A172 (cell line): ENCODE measurements at regions not wholly inside any gene's neighbourhood (a gene's known extent, or its start where the extent isn't known, plus 50 kb on each side); places are given as distances from the start of the nearest gene placed in this dataset.
A peak's percentile ranks its signal among the peaks of the same experiment; 100 is the strongest.

ENCODE experiments used
- DNase-seq: peaks from one replicate; pipeline ENCODE4 v3.0.0-alpha.2; 2015; ENCODE audit warnings: low spot score

DNA sequence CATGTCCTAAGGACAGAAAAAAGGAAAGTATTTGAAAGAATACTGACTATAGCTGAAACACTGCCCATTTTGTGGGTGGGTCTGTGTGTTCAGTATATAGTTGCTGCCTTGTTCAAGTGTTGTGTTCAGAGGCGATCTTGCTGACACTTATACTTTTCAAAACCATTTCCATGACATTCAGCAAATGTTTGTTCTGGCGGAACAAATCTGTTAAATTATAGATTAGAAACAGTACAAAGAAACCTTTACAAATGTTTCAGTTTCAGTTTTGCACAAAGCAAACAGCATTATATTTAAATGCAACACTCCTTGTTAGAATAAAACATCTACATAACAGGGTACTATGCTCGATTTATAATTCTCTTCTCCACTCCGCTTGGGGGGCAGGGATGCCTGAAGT is 2276.3 kb downstream of the MAT2B start:
- no peak for DNase-seq

DNA sequence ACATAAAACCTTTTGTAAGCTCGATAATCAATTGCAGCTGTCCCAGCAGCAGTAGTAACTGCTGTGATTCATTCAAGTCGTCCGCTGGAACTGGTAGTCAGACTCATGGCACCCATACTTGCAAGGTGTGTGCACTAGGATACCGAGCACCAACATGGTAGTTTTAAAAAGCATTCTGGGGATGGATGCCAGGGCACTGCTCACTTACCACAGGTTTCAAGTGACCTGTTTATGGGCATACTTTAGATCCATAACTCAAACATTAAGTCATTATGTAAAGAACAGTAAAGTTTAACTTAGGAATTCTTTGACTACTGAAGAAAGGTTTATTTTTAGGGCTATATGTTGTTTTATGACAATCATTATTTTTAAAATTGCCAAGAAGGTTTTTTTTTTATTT is 2277.6 kb downstream of the MAT2B start:
- DNase-seq: no peak

DNA sequence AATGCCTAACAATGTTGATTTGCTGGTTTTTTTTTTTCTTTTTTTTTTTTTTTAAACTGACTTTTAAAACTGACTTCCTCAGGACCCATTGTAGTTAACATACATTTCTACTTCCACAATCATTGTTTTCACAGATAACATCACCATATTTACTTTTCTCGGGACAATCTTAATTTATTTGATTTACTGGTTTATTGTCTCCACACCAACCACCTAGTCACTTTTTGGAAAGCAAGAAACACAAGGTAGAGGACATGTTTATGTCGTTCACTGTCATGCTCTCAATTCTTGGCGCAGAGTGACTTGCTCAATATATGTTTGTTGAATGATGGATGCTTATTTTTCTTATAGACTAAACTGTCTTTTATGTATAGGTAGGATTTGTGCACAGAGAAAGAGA is 2280.7 kb downstream of the MAT2B start:
- DNase-seq: no peak

DNA sequence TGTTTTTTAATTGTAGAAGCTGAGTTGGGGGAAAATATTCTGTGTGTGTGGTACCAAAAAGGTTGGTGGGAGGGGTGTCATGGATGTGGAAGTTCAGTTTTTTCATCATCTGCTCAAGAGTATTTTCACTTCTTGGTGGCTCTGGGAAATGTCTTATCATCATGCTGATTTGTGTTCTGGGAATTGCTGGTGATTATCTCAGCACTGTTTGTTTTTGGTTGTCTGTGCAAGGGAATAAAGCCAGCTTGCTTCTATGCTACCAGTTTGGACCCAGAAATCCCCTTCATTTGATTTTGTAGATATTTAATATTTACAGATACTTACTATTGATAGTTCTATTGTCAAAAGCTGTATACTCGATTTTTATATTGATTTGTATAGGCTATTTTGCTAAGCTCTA is 2289.7 kb downstream of the MAT2B start:
- DNase-seq: no peak

DNA sequence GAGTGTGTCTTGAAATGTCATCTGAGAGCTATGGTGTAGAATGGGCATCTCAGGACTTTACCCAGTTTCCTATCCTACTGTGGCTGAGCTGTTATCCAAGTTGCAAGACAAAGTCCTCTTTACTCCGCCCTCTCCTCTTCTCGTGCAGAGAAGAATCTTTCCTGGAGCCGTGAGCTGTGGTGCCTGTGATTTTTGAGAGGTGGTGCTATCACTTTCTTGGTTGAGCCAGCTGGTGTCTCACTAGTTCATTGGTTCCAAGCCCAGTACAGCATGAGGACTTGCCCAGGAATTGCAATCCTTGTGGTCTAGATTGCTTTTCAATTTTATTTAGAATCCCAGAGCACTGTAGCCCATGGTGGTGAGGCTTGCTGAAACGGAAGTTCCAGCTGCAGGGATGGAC is 2300.3 kb downstream of the MAT2B start:
- DNase-seq: peak; percentile 4

DNA sequence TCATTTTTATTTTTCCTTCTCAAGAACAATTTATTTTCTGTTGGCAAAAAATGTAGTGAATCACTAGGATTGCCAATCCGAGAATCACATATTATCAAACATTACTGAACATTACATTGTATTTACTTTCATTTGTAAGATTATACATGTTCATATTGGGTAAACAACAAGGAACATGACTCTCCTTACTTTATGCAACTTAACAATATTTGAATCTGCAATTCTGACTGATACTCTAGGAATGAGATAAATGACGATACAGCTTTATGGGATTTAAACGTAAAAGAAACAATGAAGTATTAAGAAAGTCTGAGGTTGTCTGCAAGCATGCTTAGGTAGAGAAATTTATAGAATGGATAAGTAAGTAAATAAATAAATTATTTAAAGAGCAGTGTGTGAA is 2302.9 kb downstream of the MAT2B start:
- DNase-seq: no peak

DNA sequence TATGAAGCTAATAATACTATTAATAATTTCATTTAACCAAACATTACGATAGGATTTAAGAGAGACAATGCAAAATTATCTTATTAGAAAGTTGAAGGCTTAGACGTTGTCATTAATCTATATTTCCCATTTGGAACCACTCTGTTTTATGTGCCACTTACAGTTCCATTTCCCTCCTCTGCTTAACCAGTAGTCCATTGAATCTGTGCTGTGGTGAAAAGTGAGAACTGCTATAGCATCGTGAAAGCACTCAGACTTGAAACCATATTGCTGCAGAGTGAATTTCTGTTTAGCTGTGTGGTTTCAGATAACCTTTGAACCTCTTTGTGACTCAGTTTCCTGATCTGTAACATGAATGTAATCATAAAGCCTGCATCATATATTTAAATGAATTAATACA is 2304.5 kb downstream of the MAT2B start:
- no peak for DNase-seq

DNA sequence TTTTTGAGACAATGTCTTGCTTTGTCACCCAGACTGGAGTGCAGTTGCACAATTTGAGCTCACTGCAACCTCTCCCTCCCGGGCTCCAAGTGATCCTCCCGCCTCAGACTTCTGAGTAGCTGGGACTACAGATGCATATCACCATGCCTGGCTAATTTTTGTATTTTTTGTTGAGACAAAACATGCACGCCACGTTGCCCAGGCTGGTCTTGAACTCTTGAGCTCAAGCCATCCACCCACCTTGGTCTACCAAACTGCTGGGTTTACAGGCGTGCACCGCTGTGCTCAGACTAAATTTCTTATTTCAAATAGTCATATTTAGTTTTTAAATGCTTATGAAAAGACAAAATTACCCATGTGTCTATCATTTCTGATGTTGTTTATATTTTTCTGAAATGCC is 2324.1 kb downstream of the MAT2B start:
- DNase-seq: no peak

DNA sequence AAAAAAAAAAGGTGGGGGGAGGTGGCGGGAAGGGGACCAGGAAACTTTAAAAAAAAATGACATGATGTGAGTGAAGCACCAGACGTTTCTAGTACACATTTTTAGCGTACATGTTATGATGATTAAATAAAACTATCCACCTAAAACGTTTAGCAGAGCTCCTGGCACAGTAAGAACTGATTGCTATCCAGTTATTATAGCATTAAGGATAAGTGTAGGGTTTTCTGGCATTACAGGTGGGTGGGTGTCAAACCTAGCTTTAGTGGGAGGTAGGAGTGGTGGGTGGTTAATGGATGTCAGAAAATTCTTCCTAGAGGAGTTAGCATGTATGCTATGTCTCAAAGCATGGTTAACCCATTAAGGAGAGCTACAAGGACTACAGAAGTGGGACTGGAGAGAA is 2329.5 kb downstream of the MAT2B start:
- DNase-seq: no peak

DNA sequence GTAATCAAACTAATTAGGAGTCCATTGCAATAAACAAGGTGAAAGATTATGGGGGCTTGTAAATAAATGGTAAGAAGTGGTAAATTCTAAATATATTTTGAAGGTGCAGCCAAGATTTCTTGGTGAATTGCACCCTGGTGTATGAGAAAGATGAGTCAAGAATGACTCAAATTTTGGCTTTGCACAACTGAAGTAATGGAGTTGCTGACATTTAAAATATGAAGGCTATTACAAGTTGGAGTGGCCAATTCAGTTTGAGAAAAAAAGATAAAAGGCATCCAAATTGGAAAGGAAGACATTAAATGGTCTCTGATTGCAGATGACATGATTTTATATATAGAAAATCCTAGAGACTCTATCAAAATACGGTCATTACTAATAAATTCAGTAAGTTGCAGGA is 2330.6 kb downstream of the MAT2B start:
- no peak for DNase-seq

DNA sequence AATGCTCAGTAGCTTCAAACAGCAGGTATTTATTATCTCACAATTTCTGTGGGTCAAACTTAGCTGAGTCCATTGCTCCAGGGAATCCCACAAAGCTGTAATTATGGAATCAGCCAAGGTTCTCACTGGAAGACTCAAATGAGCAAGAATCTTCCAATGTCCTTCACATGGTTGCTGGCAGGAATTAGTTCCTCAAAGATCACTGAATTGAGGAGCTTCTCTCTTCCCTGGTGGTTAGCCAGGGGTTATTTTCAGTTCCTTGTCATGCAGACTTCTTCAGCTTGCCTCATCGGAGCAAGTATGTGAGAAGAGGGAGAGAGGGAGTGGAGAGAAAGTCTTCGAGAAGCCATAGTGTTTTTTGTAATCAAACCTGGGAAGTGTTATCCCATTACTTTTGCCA is 2331.9 kb downstream of the MAT2B start:
- DNase-seq: no peak

DNA sequence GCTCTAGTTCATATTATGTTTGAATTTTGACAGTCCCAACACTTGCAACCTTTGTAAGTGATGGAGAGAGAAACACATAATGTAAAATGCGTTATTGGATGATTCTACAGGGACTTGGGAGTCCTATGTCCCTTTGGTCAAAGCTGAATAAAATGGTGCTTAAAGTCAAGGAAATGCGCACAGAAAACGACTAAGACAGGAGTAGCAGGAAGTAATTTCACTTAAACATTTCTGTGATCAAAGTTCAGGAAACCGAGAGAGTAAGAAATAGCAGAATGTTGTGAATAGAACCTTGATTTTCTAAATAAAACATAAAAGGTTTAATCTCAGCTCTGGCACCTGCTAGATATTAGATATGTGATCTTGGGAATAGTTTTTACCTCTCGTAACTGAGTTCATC is 2339.2 kb downstream of the MAT2B start:
- no peak for DNase-seq

DNA sequence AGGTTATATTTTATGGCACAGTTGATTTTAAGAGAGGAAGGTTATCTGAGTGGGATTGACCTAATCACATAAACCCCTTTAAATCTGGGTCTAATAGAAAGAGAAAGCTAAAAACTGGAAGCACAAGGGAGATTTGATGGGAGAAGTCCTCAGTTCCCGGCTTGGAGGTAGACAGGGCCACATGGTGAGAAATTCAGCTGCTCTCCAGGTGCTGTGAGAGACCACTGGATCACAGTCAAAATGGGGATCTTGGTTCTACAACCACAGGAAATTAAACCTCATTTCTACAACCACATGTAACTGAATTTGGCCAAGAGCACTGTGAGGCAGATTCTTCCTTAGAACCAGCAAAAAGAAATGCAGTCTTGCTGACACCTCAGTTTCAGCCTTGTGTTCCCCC is 2352.7 kb downstream of the MAT2B start:
- no peak for DNase-seq

DNA sequence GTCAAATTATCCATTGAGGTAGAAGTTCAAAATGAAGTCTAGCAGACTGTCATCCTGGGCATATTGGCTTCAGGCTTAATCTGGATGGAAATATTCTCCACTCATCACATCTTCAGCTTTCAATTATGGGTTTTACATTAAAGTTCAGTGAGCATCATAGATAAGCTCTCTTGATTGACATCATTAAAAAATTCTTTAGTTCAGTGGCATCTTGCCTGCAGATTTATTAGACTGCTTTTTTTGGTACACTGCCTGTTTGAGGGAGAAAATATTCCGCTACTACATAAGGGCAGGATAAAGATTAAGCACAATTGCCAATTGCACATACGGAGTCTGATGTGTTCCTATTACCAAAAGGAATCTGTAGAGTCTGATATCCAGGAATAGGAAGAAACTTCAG is 2353.8 kb downstream of the MAT2B start:
- no peak for DNase-seq

DNA sequence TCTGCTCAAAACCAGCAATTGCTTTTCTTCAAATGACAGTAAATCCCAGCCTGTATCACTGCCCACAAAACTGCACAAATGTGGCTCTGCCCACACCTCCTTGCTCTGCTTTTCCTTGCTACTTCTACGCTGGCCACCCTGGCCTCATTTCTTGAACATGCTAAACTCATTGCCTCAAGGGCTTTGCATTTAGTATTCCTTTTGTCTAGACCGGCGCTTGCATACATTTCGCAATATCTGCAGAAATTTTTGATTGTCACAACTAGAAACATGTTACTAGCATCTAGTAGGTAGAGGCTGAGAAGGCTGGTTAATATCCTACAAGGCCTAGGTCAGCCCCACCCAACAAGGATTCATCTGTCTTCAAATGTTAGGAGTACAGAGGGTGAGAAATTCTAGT is 2357.8 kb downstream of the MAT2B start:
- DNase-seq: no peak

DNA sequence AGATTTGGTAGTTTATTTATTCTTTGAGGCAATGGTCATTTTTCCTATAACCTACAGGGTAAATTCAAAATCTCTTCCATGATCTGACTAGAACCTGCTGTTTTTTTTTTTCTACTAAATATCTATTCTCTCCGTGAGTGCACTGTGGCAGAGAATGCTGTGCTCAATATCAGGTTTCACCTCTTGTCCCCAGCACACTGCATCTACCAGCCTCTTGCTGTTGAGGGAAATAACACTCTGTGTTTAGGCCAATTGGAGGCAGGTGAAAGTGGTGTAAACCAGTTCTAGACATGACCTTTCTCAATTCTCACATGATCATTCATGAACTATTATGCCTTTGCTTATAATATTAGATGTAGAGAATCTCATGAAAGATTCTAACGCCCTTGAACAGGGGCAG is 2365.9 kb downstream of the MAT2B start:
- DNase-seq: no peak

DNA sequence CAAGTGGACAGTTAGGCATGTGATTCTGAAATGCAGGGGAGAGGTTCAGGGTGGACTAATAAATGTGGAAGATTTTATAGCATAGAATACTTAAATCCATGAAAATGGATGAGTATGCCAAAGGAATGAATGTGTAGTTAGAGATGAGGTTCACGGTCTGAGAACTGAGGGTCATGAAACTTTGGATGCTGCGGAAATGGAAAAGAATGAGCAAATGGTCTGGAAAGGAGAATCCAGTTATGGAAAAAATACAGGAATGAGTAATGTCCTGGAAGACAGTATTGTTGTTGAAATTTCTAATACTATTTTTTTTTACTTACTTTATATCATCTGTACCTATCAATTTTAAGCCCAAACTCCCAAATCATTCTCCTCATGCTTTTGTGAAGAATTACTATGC is 2369.4 kb downstream of the MAT2B start:
- DNase-seq: no peak

DNA sequence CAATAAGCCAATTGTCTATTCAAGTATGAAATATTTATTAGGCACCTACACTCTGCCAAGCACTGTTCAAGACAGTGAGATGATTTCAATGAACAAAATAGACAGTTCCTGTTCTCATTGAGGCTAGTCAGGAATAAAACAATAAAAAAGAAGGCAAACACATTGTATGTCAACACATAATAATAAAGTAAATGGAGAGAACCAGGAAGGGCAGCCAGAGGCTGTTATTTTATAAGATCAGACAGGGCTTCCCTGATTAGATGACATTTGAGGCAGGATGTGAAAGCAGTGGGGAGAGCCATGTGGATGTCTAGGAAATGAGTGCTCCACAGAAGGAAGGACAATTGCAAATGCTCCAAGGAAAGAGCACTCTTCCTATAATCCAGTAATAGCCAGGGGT is 2371.1 kb downstream of the MAT2B start:
- DNase-seq: no peak

DNA sequence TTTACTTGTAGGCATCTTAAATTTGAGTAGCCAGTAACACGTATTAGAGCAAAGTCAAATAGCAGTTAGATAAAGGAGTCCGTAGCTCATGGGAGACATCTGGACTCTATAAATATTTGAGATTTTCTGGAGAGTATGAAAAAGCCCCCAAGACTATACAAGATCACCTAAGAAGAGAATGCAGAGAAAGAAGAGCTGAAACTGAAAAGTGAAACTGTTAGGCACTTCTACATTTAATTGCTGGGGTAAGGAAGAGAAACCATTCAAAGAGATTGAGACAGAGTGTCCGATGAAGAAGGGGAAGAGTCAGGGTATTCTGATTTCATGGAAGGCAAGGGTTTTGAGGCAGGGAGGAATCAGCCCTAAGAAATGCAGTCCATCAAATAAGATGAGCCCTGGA is 2372.1 kb downstream of the MAT2B start:
- DNase-seq: no peak

DNA sequence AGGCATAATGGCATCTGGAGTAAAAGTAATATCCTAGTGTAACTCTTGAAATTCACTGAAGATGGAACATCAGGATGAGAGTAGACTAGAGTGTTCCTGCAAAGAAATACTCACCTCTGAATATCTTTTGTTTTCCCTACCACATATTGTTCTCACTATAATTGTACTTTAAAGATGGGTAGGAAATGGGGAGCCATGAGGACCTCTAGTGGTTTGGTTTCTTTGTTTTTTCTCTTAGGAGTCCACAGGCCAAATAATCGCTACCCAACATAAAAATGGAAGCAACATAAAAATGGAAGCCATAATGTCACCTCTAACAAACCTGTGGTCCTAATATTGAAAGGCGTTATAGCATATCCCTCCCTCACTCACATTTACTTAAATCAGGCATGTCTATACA is 2375.8 kb downstream of the MAT2B start:
- no peak for DNase-seq

DNA sequence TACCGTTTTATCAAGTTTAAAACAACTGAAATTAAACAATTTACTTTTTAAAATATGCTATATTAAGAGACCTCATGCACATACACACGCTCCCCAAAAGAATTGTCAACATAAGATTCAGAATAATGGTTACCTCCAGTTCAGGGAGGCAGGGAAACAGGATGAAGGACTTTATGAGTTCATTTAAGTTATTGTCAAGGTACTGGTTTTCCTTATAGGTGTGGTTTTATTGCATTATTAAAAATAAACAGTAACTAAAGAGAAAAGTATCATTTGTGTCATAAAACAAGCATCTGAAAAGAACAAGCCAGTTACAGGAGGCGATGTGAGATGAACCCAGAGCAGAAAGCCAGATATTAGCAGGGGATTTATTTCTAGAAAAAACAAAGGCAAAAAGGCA is 2376.7 kb downstream of the MAT2B start:
- no peak for DNase-seq

DNA sequence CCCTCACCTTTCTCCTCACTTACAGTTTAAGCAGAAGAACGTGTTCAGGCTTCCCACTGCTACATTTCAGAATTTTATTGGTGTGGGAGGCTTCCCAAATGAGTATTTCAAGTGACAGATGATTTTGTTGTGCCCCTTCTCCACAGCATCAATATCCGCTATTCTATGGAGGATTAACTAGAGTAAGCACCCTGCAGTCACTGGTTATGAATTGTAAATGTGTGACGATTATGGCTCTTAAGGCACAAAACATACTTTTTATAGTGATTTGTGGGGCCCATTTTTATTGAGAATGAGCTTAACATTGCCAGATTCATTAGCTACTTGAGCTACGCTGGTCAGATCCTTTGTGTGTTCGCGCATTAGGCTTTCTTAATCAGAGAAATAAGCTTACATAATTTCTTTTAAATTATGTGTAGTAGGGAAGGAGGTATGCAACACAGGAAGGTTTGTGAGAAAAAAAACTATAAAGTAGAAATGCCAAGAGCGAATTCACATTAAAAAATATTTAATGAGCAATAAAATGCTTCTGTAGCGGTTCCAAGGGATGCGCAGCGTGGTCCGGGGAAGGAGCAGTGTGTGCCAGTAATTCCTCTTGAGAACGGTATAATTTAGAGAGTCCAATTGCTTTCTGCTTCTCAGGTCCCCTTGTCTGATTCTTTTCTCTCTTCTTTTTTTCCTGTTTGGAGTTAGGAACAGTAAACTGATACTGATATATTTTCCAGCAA is 2380.4 kb downstream of the MAT2B start:
- no peak for DNase-seq

DNA sequence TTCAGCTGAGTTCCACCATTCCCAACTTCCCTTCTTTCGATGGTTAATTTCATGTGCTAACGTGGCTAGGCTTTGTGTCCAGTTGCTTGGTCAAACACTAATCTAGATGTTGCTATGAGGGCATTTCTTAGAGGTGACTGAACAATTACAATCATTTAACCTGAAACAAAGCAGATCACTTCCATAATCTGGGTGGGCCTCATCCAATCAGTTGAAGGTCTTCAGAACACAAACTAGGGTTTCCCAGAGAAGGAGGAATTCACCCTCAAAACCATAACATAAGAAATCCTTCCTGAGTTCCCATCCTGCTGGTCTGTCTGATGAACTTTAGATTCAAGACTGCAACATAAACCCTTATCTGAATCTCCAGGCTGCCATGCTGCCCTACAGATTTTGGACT is 2381.7 kb downstream of the MAT2B start:
- no peak for DNase-seq

DNA sequence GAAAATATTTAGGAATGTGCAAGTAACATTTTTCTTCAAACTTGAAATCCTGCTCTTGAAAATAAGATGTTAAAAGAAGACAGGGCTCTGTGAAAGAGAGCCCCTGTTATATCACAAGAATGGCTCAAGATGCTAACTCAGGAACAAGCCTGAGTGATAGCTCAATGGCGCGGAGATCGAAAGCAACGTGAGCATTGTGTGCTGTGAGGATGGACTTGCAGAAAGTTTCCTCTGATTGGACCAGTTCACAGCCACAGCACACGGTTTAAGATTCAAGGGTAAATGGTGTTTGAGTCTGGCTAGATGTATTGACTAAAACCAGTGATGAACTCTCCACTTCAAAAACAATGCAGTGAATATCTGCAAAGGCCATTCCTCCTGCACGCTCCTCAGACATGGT is 2387.0 kb downstream of the MAT2B start:
- DNase-seq: no peak

DNA sequence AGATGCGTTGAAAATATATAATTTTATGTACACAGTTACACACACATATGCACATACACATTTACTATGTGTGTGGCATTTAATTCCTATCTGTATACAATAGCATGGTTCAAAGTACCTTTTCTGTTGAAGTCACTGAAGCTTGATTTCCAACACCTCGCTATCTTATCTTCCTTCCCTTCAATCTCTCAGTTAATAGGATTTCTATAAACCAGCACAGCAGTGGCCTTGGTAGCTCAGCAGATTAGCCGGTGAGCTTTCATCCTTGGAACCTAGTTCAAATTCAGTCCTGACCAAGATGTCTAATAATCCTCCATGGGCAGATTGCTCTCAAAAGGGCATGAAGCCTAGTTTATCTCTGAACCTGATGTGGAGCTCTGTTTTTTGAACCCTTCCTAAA is 2389.5 kb downstream of the MAT2B start:
- DNase-seq: no peak
